GM18511 (cell line): ENCODE measurements at regions not wholly inside any gene's neighbourhood (a gene's known extent, or its start where the extent isn't known, plus 50 kb on each side); places are given as distances from the start of the nearest gene placed in this dataset.
"Not testable (repeated sequence)": the region's sequence is repeated elsewhere in the genome, so short reads cannot be mapped to it uniquely, and the experiment has no call there.

ENCODE experiments used
- ATAC-seq: cut with Tn5 transposase; IDR thresholded peaks from one replicate; pipeline ENCODE4 v1.9.1; 2021; ENCODE audit warnings: mild to moderate bottlenecking, moderate library complexity; ENCODE audit not compliant: unreplicated experiment

GRCh38 chr10:48102410-48103146 lies 103.0 kb upstream of the FAM25C start:
- not testable (repeated sequence) for ATAC-seq

- not testable (repeated sequence) for ATAC-seq
Observed at GRCh38 chr10:48098854-48099253, 99.3 kb upstream of the FAM25C start.

GRCh38 chr10:48090706-48091105 lies 91.1 kb upstream of the FAM25C start:
- not testable (repeated sequence) for ATAC-seq

DNA sequence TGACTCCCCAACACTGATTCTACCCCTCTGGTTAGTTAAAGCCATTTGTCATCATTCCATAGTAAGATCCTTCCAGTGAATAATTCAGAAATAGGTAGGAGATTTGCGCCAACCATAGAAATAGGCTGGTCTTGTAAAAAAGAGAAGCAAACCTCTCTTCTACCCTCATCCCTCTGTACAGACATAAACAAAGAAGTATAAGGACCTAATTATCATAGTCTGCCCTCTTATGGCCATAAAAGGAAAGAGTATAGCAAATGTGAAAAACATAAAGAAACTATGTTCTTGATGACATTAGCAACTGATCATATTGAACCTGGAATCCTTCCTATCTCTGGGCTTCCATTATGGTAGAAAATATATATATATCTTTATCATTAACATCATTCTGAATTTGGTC lies 88.5 kb upstream of the FAM25C start:
- not testable (repeated sequence) for ATAC-seq

DNA sequence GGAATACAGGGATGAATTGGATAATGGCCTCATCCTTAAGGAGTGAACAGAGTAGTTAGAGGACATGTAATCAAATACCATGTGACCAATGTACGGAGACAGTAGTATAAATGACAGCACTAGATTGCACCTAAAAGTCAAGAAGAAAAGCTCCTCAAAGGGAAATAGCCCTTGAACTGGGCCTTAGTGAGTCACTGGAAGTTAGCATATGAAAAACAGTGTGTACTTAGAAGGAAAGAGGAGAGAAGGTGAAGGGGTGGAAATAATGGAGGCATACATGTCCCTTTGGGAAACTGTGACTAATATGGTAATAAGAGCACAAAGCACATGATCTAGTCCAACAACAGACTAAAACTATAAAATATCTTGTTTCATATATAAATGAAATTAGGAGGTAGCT lies 84.9 kb upstream of the FAM25C start:
- not testable (repeated sequence) for ATAC-seq

GRCh38 chr10:48071228-48071627 lies 71.6 kb upstream of the FAM25C start:
- ATAC-seq = not testable (repeated sequence)

- ATAC-seq = peak; percentile 92
Observed at GRCh38 chr10:48063944-48064625, 64.5 kb upstream of the FAM25C start.

DNA sequence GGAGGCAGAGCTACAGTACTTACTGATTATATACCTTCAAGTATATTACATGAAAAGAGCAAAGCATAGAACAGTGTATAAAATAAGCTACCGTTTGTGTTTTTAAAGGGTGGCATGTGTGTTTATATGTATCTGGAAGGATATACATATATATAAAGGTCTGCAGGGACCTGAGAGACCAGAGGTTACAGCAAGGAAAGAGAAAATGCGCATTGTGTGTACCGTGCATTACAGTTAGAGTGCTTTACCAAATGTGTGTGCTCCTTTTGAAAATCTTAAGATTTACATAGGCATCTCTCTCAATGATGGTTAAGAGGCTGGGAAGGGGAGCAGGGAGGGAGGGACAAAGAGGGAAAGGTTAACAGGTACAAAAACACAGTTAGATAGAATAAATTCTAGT lies 55.8 kb upstream of the FAM25C start:
- ATAC-seq = not testable (repeated sequence)
